ENCODE measurements at regions not wholly inside any gene's neighbourhood (a gene's known extent, or its start where the extent isn't known, plus 50 kb on each side); places are given as distances from the start of the nearest gene placed in this dataset.

DNA sequence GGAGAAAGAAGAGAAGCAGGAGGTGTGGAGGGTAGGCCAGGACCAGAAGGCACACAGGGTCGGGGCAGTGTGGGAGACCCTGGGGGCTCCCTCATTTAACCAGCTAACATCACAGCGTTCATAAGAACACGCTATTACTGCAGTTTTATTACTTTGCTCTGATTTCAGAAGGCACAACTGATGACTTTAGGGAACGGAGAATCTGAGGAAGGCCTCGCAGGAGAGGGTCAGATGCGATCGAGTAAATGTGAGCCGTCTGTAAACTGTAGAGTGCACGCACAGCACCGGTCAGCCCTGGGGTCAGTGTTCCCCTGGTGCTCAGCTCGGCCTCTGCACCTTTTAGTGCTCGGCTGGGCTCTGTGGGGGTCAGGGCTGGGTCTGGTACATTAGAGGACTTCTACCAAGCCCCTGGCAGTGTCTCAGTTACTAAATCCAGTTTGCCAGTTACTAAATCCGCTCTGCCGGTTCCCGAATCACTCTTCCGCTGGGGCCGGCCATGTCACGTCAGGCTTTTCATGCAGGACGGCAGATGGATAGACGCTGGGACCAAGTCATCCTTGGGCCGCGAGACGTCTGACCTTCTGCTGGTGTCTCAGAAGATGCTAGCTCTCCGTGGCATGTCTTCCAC, 325.9 kb downstream of the SEC14L1 start:
- WGBS (ENCODE audit: low lambda C conversion rate) = 98% methylated on average over 24 of the region's 24 CpGs
- in situ Hi-C loops (cut with HindIII; ENCODE audit: extremely low pct_ligation_motif_present, low pct_unique_long_range_greater_than_20kb) (no loop called here), intact Hi-C loops (cut with micrococcal nuclease; ENCODE audit: unreplicated experiment) (no loop called here)
- ChIA-PET CTCF (ENCODE audit: low intra/inter-chr PET ratio, low total read pairs) (no interaction called here), POLR2A (interaction anchor here (1.5 kb wide), 1 partner anchor 13 kb away, joined by 9 read pairs; no protein-coding TSS in a partner anchor)
- H3K9me3 ChIP-seq (ENCODE audit: low read length) = no peaks in the 10 kb centered on the region
- no peak for TF ChIP-seq NAIF1 (CRISPR knock-in tag; IDR thresholded peaks at IDR 0.05; ENCODE audit: borderline replicate concordance)
- TF ChIP-seq ZBTB38 (CRISPR knock-in tag; IDR thresholded peaks at IDR 0.05) = peak; percentile 38; the same call in 1 of the 2 replicates
- no peak for TF ChIP-seq ZNF724P (CRISPR knock-in tag; IDR thresholded peaks at IDR 0.05; ENCODE audit: borderline replicate concordance)
- no peak for TF ChIP-seq ZNF335 (CRISPR knock-in tag; IDR thresholded peaks at IDR 0.05)
- ATAC-seq (no peak; the same call in 2 of the 3 replicates), DNase-seq (ENCODE audit: low spot score) (no peak), FAIRE-seq (no peak)
- H3K27ac ChIP-seq (ENCODE audit: extremely low read length, insufficient read depth, low read length) = no peak overlapping the region
- H2AFZ ChIP-seq (ENCODE audit: low read length) = no peak overlapping the region
- H4K20me1 ChIP-seq (ENCODE audit: insufficient read depth, low read length) = peaks cover 80% of the 10 kb centered on the region
- no peak overlapping the region for H3K9ac ChIP-seq (ENCODE audit: insufficient read depth, low read depth, low read length)
- H3K79me2 ChIP-seq (ENCODE audit: insufficient read depth, low read length) = peaks cover 92% of the 10 kb centered on the region
- BruUV-seq (replicated peaks) = no TSS peak
- no peak overlapping the region for H3K4me3 ChIP-seq (replicated peaks in 1 of 3; ENCODE audit: insufficient read depth in 1 of 3, low read depth in 2 of 3, low read length in 3 of 3)
- H3K4me2 ChIP-seq (ENCODE audit: low read depth, low read length) = no peak overlapping the region
- H3K27me3 ChIP-seq (ENCODE audit: control insufficient read depth in 1 of 2, insufficient read depth in 2 of 2, low read length in 2 of 2) = no peaks in the 10 kb centered on the region
- peaks cover 65% of the 10 kb centered on the region for H3K4me1 ChIP-seq (ENCODE audit: insufficient read depth, low read length)
- H3K36me3 ChIP-seq (replicated peaks in 1 of 2; ENCODE audit: control insufficient read depth in 1 of 2, insufficient read depth in 2 of 2, low read length in 2 of 2) = peaks cover 35 to 63% of the 10 kb centered on the region in 2 experiments

DNA sequence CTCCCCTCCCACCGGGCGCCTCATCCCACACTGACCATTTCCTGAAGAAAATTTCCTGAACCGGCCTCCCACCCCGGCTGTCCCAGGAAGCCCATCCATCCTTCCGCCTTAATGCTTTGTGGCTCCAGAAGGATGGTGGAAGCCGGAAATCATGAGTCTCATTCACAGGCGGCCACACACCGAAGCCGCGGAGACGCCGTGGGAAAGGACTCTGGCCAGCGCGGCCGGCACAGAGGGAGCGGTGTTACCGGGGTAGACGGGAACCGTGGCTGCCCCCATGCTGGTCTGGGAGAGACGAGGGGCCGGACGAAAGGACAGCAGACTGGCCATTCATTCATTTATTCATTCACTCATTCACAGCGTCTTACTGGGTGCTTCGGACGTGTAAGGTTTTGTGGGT, 326.8 kb downstream of the SEC14L1 start:
- in situ Hi-C loops (cut with HindIII; ENCODE audit: extremely low pct_ligation_motif_present, low pct_unique_long_range_greater_than_20kb) = no loop called here
- DNase-seq (ENCODE audit: low spot score) = no peak
- peak; percentile 13 for TF ChIP-seq AGO2 (optimal IDR thresholded peaks at IDR 0.05; ENCODE audit: low read depth, low read length)
- no peak for TF ChIP-seq PAF1 (CRISPR knock-in tag; IDR thresholded peaks at IDR 0.05)
- ATAC-seq = no peak
- Histone ChIP-seq H3K4me1 (ENCODE audit: insufficient read depth, low read length) (peaks cover 65% of the 10 kb centered on the region), H3K9me3 (ENCODE audit: low read length) (no peaks in the 10 kb centered on the region), H3K27me3 (ENCODE audit: control insufficient read depth in 1 of 2, insufficient read depth in 2 of 2, low read length in 2 of 2) (no peaks in the 10 kb centered on the region), H3K27ac (ENCODE audit: extremely low read length, insufficient read depth, low read length) (no peak overlapping the region), H3K4me2 (ENCODE audit: low read depth, low read length) (no peak overlapping the region), H3K79me2 (ENCODE audit: insufficient read depth, low read length) (peaks cover 92% of the 10 kb centered on the region), H3K36me3 (replicated peaks in 1 of 2; ENCODE audit: control insufficient read depth in 1 of 2, insufficient read depth in 2 of 2, low read length in 2 of 2) (peaks cover 42 to 66% of the 10 kb centered on the region in 2 experiments), H2AFZ (ENCODE audit: low read length) (no peak overlapping the region), H3K9ac (ENCODE audit: insufficient read depth, low read depth, low read length) (no peak overlapping the region), H3K4me3 (replicated peaks in 1 of 3; ENCODE audit: insufficient read depth in 1 of 3, low read depth in 2 of 3, low read length in 3 of 3) (no peak overlapping the region), H4K20me1 (ENCODE audit: insufficient read depth, low read length) (peaks cover 88% of the 10 kb centered on the region)
- FAIRE-seq = no peak
- CTCF ChIA-PET (ENCODE audit: low intra/inter-chr PET ratio, low total read pairs) = no interaction called here
- WGBS (ENCODE audit: low lambda C conversion rate) = 97% methylated on average over 25 of the region's 25 CpGs
- POLR2A ChIA-PET = no interaction called here
- no TSS peak for BruUV-seq (replicated peaks)
- intact Hi-C loops (cut with micrococcal nuclease; ENCODE audit: unreplicated experiment) = no loop called here

All from HepG2 (cell line).